GM10266 (cell line): ENCODE measurements at regions not wholly inside any gene's neighbourhood (a gene's known extent, or its start where the extent isn't known, plus 50 kb on each side); places are given as distances from the start of the nearest gene placed in this dataset.

Experiments used
- DNase-seq: peaks from one replicate; pipeline ENCODE4 v3.0.0; 2012; ENCODE audit errors: extremely low spot score
- TF ChIP-seq, protein P1 (sequence below): IDR thresholded peaks from 2 replicates; pipeline ENCODE4 v1.5.1; 2012; ENCODE audit warnings: mild to moderate bottlenecking, low read depth; ENCODE audit not compliant: control insufficient read depth, insufficient read depth; ENCODE audit errors: missing control alignments

DNA sequence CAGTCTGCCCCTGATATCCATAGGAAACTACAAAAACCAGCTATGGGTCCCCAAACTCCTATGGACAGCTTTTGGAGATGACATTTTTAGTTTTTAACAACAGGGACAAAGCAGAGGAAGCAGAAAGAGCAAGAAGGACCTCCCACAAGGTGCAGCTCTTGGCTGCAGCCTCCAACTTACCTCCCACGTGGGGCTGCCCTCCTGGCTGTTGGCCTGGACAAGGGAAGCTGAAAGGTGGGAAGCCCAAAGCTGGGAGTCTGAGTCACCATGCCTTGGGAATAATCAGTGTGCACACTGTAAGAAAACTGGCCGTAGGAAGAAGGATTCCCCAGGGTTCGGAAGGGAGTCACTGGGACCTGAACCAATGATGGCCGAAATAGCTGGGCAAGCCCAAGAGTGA, 51.8 kb upstream of the PAX1 start:
- no peak for DNase-seq
- TF ChIP-seq, protein P1, sequence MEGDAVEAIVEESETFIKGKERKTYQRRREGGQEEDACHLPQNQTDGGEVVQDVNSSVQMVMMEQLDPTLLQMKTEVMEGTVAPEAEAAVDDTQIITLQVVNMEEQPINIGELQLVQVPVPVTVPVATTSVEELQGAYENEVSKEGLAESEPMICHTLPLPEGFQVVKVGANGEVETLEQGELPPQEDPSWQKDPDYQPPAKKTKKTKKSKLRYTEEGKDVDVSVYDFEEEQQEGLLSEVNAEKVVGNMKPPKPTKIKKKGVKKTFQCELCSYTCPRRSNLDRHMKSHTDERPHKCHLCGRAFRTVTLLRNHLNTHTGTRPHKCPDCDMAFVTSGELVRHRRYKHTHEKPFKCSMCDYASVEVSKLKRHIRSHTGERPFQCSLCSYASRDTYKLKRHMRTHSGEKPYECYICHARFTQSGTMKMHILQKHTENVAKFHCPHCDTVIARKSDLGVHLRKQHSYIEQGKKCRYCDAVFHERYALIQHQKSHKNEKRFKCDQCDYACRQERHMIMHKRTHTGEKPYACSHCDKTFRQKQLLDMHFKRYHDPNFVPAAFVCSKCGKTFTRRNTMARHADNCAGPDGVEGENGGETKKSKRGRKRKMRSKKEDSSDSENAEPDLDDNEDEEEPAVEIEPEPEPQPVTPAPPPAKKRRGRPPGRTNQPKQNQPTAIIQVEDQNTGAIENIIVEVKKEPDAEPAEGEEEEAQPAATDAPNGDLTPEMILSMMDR, result no peak

DNA sequence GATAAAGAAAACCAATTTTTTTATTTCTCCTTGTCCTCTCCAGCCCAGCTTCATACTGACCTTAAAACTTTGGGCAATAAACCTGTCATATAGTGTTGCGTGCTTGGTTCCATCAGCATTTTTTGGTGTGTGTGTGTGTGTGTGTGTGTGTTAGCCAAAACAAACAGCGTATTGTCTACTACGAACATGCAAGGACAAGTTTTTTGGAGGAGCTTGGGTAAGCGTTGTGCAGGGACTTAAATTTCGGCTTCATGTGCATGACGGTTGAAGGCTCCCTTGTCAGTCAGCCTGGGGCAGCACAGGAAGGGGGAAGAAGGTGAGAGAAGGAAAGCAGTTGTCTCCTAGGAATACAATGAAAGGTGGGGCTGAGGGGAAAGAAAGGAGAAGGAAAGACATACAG, 62.0 kb upstream of the PAX1 start:
- TF ChIP-seq, protein P1, result no peak
- DNase-seq, result no peak

DNA sequence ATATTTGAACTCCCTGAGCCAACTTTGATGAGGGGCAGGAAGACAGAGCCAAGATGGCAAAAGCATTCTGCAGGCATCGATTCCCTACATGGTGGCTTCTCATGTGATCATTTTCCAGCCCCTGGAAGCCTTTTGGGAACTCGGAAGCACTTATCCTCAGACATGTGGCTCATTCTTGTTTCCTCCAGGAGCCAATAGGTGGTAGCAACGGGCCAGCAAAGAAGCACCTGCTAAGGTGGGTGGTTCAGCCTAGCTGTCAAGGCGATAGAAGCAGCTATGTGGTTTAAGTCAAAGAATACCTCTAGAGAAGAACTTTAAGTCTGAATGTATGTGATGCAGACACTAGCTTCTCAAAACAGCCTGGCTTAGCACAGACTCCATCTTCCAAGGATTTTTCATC, 64.9 kb upstream of the PAX1 start:
- TF ChIP-seq, protein P1, result peak; percentile 12
- DNase-seq, result no peak

- no peak for DNase-seq
- TF ChIP-seq, protein P1, result no peak
Observed at GRCh38 chr20:21633829-21634228, 71.6 kb upstream of the PAX1 start.

- TF ChIP-seq, protein P1, result no peak
- no peak for DNase-seq
Observed at GRCh38 chr20:21632735-21633053, 72.8 kb upstream of the PAX1 start.

GRCh38 chr20:21632031-21632734, 73.3 kb upstream of the PAX1 start:
- no peak for DNase-seq
- TF ChIP-seq, protein P1, result no peak

GRCh38 chr20:21628800-21629199, 76.7 kb upstream of the PAX1 start:
- TF ChIP-seq, protein P1, result no peak
- DNase-seq, result no peak
